Activated T-cell treated with anti-CD3 and anti-CD28 coated beads for 24 hours (primary cell): ENCODE measurements at regions not wholly inside any gene's neighbourhood (a gene's known extent, or its start where the extent isn't known, plus 50 kb on each side); places are given as distances from the start of the nearest gene placed in this dataset.
"Not testable (repeated sequence)": the region's sequence is repeated elsewhere in the genome, so short reads cannot be mapped to it uniquely, and the experiment has no call there.

Source experiments
- DNase-seq: peaks from one replicate; pipeline ENCODE4 v3.0.0-alpha.2; 2020; ENCODE audit warnings: low read depth

DNA sequence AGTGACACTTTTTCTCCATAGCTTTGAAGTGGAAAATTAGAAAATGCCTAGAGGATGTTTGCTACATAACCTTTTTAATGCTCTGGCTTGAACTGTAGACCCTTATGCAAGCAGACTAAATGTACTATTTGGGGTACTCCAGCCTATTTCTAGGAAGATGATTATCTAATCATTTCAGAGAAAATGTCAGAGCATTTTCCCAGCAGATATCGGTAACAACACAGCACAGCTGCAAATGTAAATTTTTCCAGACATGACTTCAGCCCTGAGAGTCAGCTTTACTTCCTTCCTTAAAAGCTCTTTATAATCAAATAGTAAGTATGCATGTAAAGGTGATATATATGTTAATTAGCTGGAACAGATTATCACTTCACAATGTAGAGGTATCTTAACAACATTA, 1647.1 kb downstream of the SUCLG1 start:
- no peak for DNase-seq

DNA sequence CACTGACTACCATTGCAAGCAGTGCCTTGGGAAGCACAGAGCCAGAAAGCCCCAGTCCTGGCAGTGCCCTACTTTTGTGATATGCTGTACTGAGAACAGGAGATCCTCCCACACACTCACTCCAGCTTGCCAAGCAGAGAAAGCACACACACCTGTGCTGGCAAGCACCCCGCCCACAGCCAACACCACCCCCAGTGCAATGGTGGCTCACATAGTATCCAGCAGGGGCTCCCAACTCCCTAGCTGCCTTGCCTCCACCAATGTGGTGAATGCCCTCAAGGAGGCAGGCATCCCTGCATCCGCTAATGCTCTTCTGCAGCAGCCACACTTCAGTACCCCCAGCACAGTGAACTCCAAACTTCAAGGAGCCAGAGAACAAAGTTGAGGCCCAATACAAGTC, 1655.8 kb downstream of the SUCLG1 start:
- DNase-seq: no peak

DNA sequence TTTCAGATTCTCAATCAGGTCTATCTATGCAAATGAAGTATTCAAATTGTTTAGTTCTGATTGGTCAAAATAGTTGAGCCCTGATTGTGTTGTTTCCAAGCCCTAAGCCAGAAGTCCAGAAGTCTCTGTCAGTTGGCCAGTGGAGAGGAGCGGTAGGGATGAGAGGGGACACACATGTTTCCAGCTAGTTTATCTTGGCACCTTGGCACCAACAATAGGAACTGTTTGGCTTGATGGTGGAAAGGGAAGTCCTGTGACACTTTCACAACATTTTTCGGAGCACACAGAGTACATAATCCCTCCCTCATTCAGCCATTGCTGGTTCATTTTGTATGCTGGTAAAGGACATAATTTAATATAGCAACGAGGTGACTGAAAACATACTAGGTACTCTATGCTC, 1661.6 kb downstream of the SUCLG1 start:
- no peak for DNase-seq

DNA sequence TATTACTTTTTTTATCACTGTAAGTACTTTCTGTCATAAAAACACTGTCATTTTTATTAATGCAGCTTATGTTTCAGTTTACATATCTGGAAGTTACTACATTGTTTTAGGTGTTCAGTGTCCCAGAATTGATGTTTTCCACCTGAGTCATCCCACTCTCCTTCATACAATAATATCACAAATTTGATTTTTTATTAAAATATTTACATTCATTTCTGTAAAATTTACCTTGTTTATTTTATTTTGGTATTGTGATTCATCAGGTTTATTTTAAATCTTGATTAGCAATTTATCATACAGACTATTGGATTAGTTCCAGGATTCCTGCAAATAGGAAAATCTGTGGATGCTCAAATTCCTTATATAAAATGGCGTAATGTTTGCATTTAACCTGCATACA, 1662.9 kb downstream of the SUCLG1 start:
- DNase-seq: no peak

DNA sequence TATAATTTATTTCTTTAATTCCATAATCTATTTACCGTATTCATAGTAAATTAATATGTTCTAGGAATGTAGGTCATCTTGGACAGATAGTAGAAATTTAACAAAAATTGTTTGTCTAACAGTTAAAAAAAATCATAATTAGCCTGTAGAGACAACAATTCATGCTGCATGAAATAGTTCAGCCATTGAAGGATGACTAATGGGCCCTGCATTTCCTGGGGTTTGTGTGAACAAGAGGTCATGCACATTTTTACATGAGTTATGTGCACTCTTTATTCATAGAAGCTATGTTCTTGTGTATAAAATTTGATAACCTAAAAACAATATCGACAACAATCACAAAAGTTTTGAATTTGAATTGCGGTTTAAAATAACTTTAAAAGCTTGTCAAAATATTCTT, 1663.6 kb downstream of the SUCLG1 start:
- no peak for DNase-seq

DNA sequence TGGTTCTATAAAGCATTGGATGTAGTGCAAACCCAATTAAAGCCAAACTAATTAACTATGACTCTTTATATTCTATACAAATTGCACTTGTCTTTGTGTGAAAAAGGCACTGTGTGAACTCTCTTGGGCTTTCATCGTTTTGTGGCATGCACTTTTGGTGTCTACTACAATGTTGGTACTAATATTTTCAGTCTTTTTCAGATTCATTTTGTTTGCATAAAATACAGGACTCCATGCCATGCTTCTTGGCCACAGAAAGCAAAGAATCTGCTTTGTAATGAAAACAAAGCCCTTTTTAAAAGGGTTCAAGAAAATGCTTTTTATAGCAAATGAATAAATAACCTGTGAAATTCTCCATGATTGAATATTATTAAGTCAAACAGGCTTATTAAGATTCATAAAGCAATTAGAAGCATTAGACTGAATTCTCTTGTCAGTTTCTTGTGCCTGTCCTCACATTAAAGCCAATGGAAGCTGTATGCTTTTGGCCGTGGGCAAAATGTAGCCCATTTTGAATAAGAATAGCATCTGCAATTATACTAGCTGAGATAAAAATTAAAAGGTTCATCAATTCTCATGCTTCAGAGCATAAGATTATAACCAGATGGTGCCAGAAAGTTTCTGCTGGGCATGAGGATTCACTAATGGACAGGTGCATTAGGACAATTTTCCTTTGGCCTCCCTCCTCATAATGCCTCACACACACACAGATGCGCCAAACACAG, 1665.2 kb downstream of the SUCLG1 start:
- DNase-seq: no peak

DNA sequence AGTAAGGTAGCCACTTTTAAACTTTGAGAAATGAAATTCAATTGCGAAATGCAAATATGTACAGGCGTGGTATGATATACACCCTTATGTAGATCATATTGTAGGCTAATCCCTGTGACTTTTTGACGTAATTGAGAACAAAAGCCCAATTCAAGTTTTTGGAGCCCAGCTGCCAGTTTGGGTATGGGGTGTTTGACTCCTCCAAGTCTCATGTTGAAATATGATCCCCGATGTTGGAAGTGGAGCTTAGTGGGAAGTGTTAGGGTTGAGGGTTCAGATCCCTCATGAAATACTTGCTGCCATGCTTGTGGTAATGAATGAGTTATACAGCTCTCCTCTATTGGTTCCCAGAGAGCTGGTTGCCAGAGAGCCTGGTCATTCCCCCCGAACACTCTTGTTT, 1666.8 kb downstream of the SUCLG1 start:
- DNase-seq: no peak

DNA sequence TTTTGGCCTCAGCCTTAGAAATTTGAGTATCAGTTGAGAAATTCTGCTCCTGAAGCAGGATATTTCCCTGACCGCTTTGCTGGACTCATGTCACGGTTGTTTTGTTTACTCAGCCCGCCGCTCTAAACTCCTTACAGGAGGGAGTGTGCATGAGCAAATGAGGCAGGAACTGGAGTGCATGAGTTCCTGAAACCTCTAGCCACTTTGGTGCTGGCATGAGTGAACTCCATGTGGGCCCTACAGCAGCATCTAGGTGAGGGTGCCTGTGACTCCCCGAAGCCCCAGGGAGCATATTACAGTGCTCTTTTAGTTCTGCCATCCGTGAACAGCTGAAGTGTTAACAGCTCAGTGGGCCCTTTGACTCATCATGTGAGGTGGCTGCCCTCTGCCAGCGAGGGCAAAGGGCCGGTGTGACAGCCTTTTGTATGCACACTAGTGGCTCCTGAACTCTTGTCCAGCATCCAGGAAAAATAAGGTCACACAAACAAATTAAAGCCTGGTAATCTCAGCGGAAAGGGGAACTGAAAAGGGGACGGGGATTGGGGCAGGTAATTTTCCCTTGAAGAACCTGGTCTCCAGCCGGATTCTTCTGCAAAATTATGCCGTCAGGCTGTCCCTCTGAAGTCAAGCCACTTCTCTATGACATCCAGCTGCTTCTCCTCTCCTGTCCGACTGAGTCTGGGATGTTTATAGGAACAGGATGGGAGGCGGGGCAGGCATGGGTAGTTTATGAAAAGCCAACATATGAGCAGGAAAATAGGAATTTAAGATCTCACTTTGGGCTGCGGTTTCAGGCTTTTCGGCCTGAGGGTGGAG, 1668.7 kb downstream of the SUCLG1 start:
- DNase-seq: no peak

DNA sequence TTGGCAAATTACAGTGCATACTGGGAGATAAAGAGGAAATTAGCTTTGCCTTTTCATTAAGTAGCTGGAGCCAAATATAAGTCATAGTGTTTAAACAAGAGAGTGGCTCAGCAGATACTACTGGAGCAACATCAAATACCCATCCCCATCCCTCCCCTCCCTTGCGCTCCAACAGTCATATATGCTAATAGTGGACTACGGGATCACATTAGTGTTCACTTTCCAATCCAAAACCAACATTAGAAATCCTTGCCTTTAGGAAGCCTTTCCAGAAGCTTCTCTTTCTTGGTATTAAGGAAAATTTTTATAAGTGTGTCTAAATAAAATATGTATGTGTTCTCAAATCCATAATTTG, 1669.3 kb downstream of the SUCLG1 start:
- no peak for DNase-seq

DNA sequence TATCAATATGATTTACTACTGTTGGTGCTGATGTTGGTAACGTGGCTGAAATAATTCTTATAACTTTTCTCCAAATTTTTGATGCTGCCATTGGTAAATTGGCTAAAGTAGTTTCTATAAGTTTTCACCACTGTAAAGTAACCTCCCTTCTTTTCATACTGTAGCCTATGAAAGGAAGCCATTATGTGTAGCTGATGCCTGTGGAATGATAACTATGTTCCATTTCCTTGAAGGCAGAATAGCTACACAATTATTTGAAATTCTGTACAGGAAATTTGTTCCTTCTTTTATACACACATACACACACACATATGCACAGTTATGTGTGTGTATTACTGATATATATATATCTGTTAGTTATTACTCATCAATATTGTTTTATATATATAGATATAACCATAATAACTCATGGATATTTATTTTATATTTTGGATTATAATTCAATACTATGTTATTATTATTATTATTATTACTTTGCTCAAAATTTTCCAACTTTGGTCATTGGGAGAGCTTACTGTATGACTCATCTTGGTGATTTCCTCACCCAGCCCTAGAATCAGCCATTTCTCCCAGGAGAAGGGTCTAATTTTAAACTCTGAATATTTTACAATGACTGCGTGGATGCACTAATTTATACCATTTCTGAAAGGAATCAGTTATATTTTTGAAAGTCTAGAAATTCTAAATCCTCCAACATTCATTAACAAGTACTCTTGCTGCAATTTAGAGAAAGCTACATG, 1677.7 kb downstream of the SUCLG1 start:
- no peak for DNase-seq

DNA sequence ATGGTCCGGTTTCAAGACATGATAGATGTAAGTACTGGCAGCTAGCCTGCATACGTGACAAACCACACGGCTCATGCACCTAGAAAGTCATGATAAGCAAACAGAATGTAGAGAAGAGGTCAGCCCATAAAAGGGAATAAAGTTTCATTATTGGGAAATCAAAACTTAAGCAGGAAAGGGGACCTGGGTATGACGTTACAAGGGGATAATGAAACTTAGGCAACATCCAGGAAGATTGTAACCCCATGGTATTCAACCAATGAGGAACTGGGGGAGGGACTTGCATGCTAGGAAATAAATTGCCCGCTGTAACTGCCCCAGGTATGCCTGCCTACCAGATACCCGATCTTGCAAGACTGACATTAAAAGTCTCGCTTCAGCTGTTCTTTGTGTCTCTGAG, 1679.0 kb downstream of the SUCLG1 start:
- no peak for DNase-seq

DNA sequence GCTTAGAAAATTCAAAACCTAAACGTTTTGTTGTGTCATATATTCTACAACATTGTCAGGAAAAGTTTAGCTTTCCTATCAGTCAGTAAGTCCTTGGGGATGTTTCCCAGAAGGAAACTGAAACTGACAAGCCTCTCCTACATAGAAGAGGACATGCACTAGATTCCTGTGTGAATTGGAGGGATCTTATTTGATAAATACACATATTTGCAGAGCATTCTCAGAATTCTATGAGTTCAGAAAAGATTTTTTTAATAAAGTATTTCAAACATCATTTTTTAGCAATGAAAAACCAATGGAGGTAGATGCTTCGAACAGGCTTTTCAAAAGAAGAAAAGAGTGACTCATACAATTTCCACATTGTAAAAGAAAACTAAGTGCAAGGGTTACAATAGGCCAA, 1706.7 kb downstream of the SUCLG1 start:
- no peak for DNase-seq

DNA sequence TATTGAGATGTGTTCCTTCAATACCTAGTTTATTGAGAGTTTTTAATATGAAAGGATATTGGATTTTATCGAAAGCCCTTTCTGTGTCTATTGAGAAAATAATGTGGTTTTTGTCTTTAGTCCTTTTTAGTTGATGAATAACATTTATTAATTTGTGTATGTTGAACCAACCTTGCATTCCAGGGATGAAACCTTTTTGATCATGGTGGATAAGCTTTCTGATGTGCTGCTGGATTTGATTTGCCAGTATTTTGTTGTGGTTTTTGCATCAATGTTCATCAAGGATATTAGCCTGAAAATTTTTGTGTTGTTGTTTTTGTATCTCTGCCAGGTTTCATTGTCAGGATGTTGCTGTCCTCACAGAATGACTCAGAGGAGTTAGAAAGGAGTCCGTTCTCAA, 1710.4 kb downstream of the SUCLG1 start:
- DNase-seq: no peak

DNA sequence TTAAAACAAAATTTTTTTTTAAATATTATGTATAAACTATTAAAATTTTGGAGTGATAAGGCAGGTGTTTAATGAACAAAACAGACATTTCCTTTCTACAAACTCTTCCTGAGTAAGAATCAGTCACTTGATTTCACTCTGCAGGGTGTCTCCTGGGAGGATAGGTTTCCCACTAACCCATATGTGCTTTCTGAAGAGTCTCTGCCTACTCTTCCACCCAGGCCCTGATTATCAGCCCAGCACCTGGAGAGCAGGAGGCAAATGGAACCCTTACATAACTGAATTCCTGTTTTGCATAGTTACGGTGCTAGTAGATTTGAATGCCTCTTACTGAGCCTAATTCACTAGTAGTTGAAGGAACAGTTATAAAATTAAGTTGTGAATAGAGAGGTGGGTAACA, 1718.6 kb downstream of the SUCLG1 start:
- no peak for DNase-seq

DNA sequence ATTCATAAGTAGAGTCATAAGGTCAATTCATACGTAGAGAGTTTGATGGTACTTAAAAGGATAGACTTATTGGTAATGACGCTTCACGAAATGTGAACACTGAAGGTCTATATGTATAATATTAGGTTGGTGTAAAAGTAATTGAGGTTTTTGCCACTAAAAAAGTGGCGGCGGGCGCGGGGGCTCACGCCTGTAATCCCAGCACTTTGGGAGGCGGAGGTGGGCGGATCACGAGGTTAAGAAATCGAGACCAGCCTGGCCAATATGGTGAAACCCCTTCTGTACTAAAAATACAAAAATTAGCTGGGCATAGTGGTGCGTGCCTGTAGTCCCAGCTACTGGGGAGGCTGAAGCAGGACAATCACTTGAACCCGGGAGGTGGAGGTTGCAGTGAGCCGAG, 1721.1 kb downstream of the SUCLG1 start:
- DNase-seq: not testable (repeated sequence)

DNA sequence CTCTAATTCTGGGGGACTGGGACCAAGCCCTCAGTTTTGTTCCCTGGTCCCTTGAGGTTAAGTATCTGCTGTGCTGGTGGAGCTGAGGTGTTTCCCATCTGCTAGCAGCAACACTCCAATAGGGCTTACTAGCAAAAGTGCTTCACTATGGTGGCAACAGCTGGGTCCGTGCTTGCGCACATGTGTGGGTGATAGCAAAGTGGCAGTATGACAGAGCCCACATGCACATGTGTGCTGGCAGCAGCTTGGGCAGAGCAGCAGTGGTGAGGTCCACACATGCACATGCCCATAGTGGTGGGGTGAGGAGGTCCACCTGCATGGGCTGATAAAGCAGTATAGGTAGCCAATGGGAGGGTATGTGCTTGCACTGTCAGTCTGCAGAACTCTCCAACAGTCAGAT, 1723.7 kb downstream of the SUCLG1 start:
- DNase-seq: no peak

DNA sequence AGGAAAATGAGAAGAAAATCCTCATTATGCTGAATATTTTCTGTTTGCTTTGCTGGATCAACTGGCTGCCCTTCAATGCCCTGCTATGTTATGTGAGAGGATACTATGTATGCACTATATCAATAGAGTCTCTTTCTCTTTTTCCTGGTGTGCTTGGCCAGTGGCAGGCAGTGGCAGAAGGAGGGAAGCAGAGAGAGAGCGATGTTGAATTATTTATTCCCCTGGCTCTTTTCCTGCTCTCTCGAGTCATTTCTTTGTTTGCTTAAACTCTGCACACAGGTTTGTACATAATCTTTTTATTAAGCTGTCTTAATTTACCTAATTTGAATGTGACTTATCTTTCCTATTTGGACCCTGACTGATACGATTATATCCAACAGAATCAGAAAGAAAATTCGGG, 1727.3 kb downstream of the SUCLG1 start:
- no peak for DNase-seq

DNA sequence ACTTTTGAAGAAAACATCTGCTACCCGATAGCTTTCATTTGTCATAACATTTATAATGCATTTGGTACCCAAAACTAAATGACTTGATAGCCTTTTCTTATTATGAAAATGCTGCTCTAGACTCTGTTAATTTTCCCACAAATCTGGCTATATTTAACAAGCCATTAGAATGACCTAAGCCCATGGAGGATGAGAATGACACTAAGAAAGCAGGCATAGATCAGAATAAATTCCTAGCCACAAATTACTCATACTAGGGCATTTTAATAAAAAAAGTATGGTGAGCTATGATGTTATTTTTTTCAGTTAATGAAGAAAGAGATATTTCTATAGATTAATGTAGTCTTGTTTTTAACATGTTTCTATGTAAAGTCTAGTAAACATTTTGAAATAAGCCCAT, 1728.3 kb downstream of the SUCLG1 start:
- no peak for DNase-seq

DNA sequence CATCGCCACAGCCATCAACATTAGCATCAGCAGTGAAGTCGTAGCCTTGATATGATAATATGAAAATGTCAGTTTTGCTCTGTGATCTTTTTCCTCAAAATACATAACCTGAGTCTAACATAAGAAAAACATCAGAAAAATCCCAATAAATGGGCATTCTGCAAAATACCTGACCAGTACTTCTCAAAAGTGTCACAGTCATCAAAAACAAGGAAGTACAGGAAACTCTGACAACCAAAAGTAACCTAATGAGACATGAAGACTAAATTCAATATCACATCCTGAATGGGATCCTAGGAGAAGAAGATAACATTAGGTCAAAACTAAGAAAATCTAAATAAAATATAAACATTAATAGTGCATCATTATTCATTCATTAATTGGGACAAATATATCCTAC, 1731.0 kb downstream of the SUCLG1 start:
- no peak for DNase-seq

DNA sequence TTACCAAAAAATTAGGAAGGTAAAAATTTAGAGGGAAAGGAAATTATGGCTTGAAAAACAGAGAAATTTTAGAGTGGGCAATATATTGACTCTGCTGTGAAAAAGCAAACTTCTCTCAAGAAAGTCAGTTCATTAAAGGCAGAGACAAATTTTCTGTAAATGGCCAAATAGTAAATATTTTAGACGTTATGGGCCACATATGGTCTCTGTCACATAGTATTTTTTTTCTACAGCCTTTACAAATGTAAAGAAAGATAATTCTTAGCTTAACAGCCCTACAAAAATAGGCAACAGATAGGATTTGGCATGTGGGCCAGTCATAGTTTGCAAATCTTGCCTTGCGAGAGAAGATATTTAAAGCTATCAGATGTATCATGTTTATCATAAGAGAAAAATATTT, 1750.4 kb downstream of the SUCLG1 start:
- no peak for DNase-seq

DNA sequence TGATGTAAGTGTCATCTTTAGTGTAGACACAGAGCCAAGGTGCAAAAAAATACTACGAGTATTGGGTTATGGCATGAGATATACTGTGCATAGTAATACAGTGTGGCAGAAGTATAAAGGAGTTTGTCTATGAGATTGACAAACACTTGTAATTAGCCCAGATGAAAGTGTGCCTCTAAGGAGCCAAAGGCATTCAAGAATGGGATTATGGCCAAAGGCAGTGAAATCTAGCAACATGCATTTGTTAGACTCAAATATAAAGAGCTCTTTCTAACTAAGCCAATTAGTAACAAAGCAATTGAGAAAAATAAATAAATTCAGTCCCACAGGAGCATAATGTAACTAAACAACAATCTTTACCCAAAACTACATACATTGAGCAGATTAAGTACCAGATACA, 1761.8 kb downstream of the SUCLG1 start:
- DNase-seq: no peak

DNA sequence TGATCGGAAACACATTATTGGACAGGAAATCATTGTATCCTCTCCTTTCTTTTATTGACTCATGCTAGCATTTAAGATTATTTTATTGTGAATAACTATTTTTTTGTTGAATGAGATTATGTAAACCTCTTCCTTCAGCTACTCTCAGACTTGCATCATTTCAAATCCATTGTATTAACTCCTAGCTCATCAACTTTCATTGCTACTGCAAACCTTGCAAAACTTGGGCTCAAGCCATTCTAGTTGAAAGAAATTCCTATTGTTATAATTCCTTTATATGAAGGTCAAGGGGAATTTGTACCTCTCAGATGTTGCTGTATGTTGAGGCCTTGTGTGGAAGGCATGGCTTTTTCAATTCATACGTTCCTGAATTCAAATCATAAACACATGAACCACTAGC, 1764.6 kb downstream of the SUCLG1 start:
- no peak for DNase-seq

DNA sequence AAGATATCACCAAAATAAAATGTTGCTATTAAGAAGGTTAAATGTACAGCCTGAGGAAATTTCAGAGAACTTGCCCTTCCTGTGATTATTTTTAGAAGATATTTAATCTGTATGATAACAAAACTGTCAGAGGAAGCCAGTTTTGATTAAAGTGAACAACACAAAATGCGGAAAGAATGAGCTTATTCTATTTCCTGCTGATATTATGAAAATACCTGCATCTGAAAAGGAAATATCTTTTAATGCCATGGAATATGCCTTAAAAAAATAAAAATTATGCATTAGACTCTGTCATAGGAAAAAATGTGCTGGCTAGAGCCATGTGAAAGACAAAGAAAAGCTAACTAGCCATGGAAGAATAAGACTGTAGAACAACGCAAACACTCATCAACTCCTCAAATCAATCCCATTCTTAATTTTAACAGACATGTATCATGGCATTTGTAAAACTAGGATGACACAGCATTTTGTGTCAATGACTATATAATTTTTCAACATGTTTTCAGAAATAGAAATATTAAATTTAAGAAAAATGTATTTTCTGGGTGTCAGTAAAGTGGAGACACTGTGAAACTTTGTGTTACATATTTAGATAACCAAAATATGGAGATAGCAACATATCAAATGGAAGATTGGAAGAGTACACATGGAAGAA, 1768.2 kb downstream of the SUCLG1 start:
- no peak for DNase-seq
